Keratinocyte (primary cell): ENCODE measurements at regions not wholly inside any gene's neighbourhood (a gene's known extent, or its start where the extent isn't known, plus 50 kb on each side); places are given as distances from the start of the nearest gene placed in this dataset.

ENCODE experiments used
- DNase-seq: peaks from one replicate; pipeline ENCODE4 v3.0.0-alpha.2; 2011; ENCODE audit warnings: low read depth, missing footprints, low spot score
- FAIRE-seq: peaks from 2 replicates; lab custom pipeline; 2011; peaks lifted over from hg19 to GRCh38; lab: Jason Lieb, UNC
- H2AFZ ChIP-seq: 2 replicates; pipeline ENCODE4 v1.6.0; 2012; ENCODE audit warnings: low read length, control low read depth, inconsistent platforms; ENCODE audit not compliant: control insufficient read depth
- H3K27ac ChIP-seq: 2 replicates; pipeline ENCODE4 v1.5.1; 2011; ENCODE audit warnings: low read length; ENCODE audit not compliant: control insufficient read depth, insufficient read depth
- H3K27me3 ChIP-seq: 3 replicates; pipeline ENCODE4 v1.6.0; 2011; ENCODE audit warnings: low read length; ENCODE audit not compliant: control insufficient read depth, insufficient read depth; ENCODE audit errors: extremely low read depth
- H3K36me3 ChIP-seq, 2 experiments: 2 replicates in 1 of 2; 3 replicates in 1 of 2; pipeline ENCODE4 v1.5.1; 2011; ENCODE audit warnings: low read length in 2 of 2, mild to moderate bottlenecking in 1 of 2; ENCODE audit not compliant: control insufficient read depth in 2 of 2, insufficient read depth in 2 of 2; ENCODE audit errors: extremely low read depth in 1 of 2
- H3K4me1 ChIP-seq: 3 replicates; pipeline ENCODE4 v1.5.1; 2011; ENCODE audit warnings: low read length; ENCODE audit not compliant: control insufficient read depth, insufficient read depth; ENCODE audit errors: extremely low read depth
- H3K4me2 ChIP-seq: 3 replicates; pipeline ENCODE4 v1.6.0; 2011; ENCODE audit warnings: low read depth, low read length; ENCODE audit not compliant: control insufficient read depth, insufficient read depth; ENCODE audit errors: extremely low read depth
- H3K4me3 ChIP-seq, 3 experiments: fragments of 200-600 bp in 1 of 3; sonication (generic) in 1 of 3; 2 replicates in 2 of 3; 3 replicates in 1 of 3; pipeline ENCODE4 v1.5.1; 2011 to 2016; ENCODE audit warnings: low read length in 3 of 3, mild to moderate bottlenecking in 3 of 3, control low read depth in 2 of 3, inconsistent platforms in 1 of 3, low read depth in 1 of 3, mixed read lengths in 1 of 3, mixed run types in 1 of 3, moderate library complexity in 1 of 3; ENCODE audit not compliant: control insufficient read depth in 2 of 3, insufficient read depth in 2 of 3; ENCODE audit errors: extremely low read depth in 1 of 3
- H3K79me2 ChIP-seq: 2 replicates; pipeline ENCODE4 v1.6.0; 2012; ENCODE audit warnings: low read length; ENCODE audit not compliant: control insufficient read depth, insufficient read depth
- H3K9ac ChIP-seq: 3 replicates; pipeline ENCODE4 v1.6.0; 2011; ENCODE audit warnings: low read length; ENCODE audit not compliant: control insufficient read depth, insufficient read depth; ENCODE audit errors: extremely low read depth
- H3K9me1 ChIP-seq: 3 replicates; pipeline ENCODE4 v1.6.0; 2011; ENCODE audit warnings: low read length; ENCODE audit not compliant: control insufficient read depth, insufficient read depth; ENCODE audit errors: extremely low read depth
- H3K9me3 ChIP-seq: 2 replicates; pipeline ENCODE4 v1.5.1; 2012; ENCODE audit warnings: low read depth, low read length; ENCODE audit not compliant: control insufficient read depth
- H4K20me1 ChIP-seq: 3 replicates; pipeline ENCODE4 v1.6.0; 2011; ENCODE audit warnings: low read length; ENCODE audit not compliant: control insufficient read depth, insufficient read depth; ENCODE audit errors: extremely low read depth
- CTCF ChIP-seq, 3 experiments: IDR thresholded peaks in 1 of 3; conservative IDR thresholded peaks in 1 of 3; optimal IDR thresholded peaks in 1 of 3; 2 replicates in 2 of 3; 3 replicates in 1 of 3; pipeline versions ENCODE3 to v1.5.1; 2011; ENCODE audit warnings: low read length in 3 of 3, mild to moderate bottlenecking in 3 of 3, moderate library complexity in 2 of 3, control low read depth in 1 of 3, inconsistent platforms in 1 of 3; ENCODE audit not compliant: insufficient read depth in 2 of 3; ENCODE audit errors: extremely low read depth in 1 of 3
- EZH2 ChIP-seq: IDR thresholded peaks from one replicate; pipeline ENCODE4 v1.6.1; 2012; ENCODE audit warnings: inconsistent platforms, mild to moderate bottlenecking, low read length, moderate library complexity
- dilution Hi-C: fragments of 300-500 bp; cut with MboI; formaldehyde crosslinking; loops from one replicate; pipeline ENCODE4 v1.7.0; 2020; ENCODE audit warnings: low sequenced_read_pairs; ENCODE audit not compliant: extremely low pct_ligation_motif_present

DNA sequence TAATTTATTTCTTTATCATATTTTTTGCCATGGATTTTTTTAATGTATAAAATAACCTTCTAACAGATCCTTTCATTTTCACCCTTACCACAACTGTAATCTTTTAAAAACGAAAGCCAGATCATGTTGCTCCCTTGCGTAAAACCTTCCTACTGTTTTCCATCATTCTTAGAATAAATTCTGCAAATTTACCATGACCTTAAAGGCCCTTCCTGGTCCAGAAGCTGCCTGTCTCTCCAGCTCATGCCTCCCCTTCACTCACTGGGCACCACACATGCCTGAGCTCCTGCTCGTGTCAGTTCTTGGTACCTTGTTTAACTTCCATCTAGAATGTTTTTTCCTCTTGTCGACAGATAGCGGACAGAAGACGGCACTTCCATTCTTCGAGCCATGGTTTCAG, 245.0 kb upstream of the CDH5 start:
- Histone ChIP-seq H3K4me3 (no peak overlapping the region), H3K27ac (no peak overlapping the region), H3K4me2 (no peak overlapping the region), H4K20me1 (no peaks in the 10 kb centered on the region), H3K9ac (no peak overlapping the region), H3K4me1 (no peaks in the 10 kb centered on the region), H2AFZ (no peak overlapping the region), H3K9me3 (no peaks in the 10 kb centered on the region), H3K36me3 (no peaks in the 10 kb centered on the region), H3K27me3 (peaks cover 6% of the 10 kb centered on the region), H3K79me2 (no peaks in the 10 kb centered on the region), H3K9me1 (no peaks in the 10 kb centered on the region)
- DNase-seq = no peak
- FAIRE-seq = no peak
- no peak for TF ChIP-seq CTCF (optimal IDR thresholded peaks at IDR 0.05 in 1 of 3, IDR thresholded peaks at IDR 0.05 in 1 of 3, conservative IDR thresholded peaks at IDR 0.05 in 1 of 3; ENCODE audit: extremely low read depth in 1 of 3, insufficient read depth in 2 of 3, low read length in 3 of 3)
- TF ChIP-seq EZH2 = no peak
- dilution Hi-C loops = no loop called here

- no peaks in the 10 kb centered on the region for H3K79me2 ChIP-seq
- H3K36me3 ChIP-seq = no peaks in the 10 kb centered on the region
- H2AFZ ChIP-seq = no peak overlapping the region
- H3K27me3 ChIP-seq = peaks cover 6% of the 10 kb centered on the region
- H3K4me1 ChIP-seq = no peaks in the 10 kb centered on the region
- TF ChIP-seq EZH2 (no peak), CTCF (optimal IDR thresholded peaks at IDR 0.05 in 1 of 3, IDR thresholded peaks at IDR 0.05 in 1 of 3, conservative IDR thresholded peaks at IDR 0.05 in 1 of 3; ENCODE audit: extremely low read depth in 1 of 3, insufficient read depth in 2 of 3, low read length in 3 of 3) (no peak)
- no peak for FAIRE-seq
- H3K9me1 ChIP-seq = no peaks in the 10 kb centered on the region
- H3K9ac ChIP-seq = no peak overlapping the region
- no peaks in the 10 kb centered on the region for H4K20me1 ChIP-seq
- H3K27ac ChIP-seq = no peak overlapping the region
- no peak overlapping the region for H3K4me2 ChIP-seq
- no peaks in the 10 kb centered on the region for H3K9me3 ChIP-seq
- dilution Hi-C loops = no loop called here
- H3K4me3 ChIP-seq = no peak overlapping the region
- no peak for DNase-seq
These were observed 245.8 kb upstream of the CDH5 start for GRCh38 chr16:66120656-66121055.
